ENCODE measurements at regions not wholly inside any gene's neighbourhood (a gene's known extent, or its start where the extent isn't known, plus 50 kb on each side); places are given as distances from the start of the nearest gene placed in this dataset.

- WGBS, 2 experiments (ENCODE audit: extremely low coverage in 1 of 2, insufficient coverage in 1 of 2, insufficient read length in 1 of 2, insufficient replicate concordance in 2 of 2, low coverage in 1 of 2, low lambda C conversion rate in 2 of 2, missing lambda C conversion rate in 1 of 2), result 76% methylated on average over 6 of the region's 6 CpGs; no CpG with 5 or more reads in 1 of the 2 experiments
- Histone ChIP-seq H3K4me3 (ENCODE audit: extremely low read depth in 1 of 4, insufficient read depth in 2 of 4, low read depth in 3 of 4, low read length in 4 of 4) (no peak overlapping the region), H3K9me3 (ENCODE audit: insufficient read depth in 2 of 2, low read depth in 1 of 2, low read length in 1 of 2) (no peaks in the 10 kb centered on the region), H3K79me1 (ENCODE audit: low read depth, low read length) (no peaks in the 10 kb centered on the region), H3K36me3 (ENCODE audit: control insufficient read depth in 2 of 4, insufficient read depth in 4 of 4, low read length in 3 of 4) (no peaks in the 10 kb centered on the region), H2BK5ac (ENCODE audit: low read depth, low read length) (no peak overlapping the region), H3K18ac (ENCODE audit: extremely low read depth, low read length) (no peak overlapping the region), H4K5ac (ENCODE audit: insufficient read length, low read depth, low read length) (no peak overlapping the region), H3K56ac (replicated peaks; ENCODE audit: insufficient read length, low read depth, low read length) (no peak overlapping the region), H4K20me1 (replicated peaks in 1 of 2; ENCODE audit: control insufficient read depth in 1 of 2, insufficient read depth in 2 of 2, low read length in 2 of 2) (no peaks in the 10 kb centered on the region), H3K14ac (ENCODE audit: insufficient read length) (no peak overlapping the region), H3K4me2 (ENCODE audit: insufficient read depth in 1 of 2, low read depth in 2 of 2, low read length in 2 of 2) (no peak overlapping the region), H2BK12ac (ENCODE audit: low read depth, low read length) (no peak overlapping the region), H4K8ac (ENCODE audit: extremely low read depth, insufficient read depth, low read length) (no peak overlapping the region), H3K23ac (ENCODE audit: insufficient read length) (no peak overlapping the region), H3K23me2 (ENCODE audit: low read depth, low read length) (no peaks in the 10 kb centered on the region), H2BK20ac (ENCODE audit: low read length) (no peak overlapping the region), H2AFZ (ENCODE audit: low read length) (no peak overlapping the region), H3K27me3 (replicated peaks in 1 of 4; ENCODE audit: control insufficient read depth in 3 of 4, extremely low read depth in 1 of 4, insufficient read depth in 3 of 4, low read length in 3 of 4) (no peaks in the 10 kb centered on the region), H2BK120ac (replicated peaks; ENCODE audit: low read depth, low read length) (no peak overlapping the region), H2BK15ac (ENCODE audit: low read length) (no peak overlapping the region), H3K4ac (replicated peaks; ENCODE audit: insufficient read length, low read depth, low read length) (no peak overlapping the region), H3K27ac (ENCODE audit: low read depth, low read length) (no peak overlapping the region), H3K79me2 (ENCODE audit: control insufficient read depth in 1 of 2, insufficient read depth in 2 of 2, low read length in 2 of 2) (no peaks in the 10 kb centered on the region), H2AK5ac (ENCODE audit: low read depth, low read length) (no peak overlapping the region), H4K91ac (replicated peaks; ENCODE audit: insufficient read length, low read length) (no peak overlapping the region), H3K9ac (replicated peaks in 1 of 4; ENCODE audit: extremely low read depth in 1 of 4, low read depth in 3 of 4, low read length in 3 of 4) (no peak overlapping the region), H3K4me1 (replicated peaks in 1 of 4; ENCODE audit: control insufficient read depth in 3 of 4, insufficient read depth in 4 of 4, low read length in 3 of 4) (no peaks in the 10 kb centered on the region)
- FAIRE-seq (peak; percentile 73), DNase-seq (ENCODE audit: low read depth in 1 of 2, low spot score in 2 of 2) (no peak)
- POLR2A ChIA-PET (ENCODE audit: partially characterized antibody), result no interaction called here
- TF ChIP-seq GABPA (IDR thresholded peaks at IDR 0.05; ENCODE audit: borderline replicate concordance, insufficient read depth, low read length) (no peak), RNF2 (IDR thresholded peaks at IDR 0.05; ENCODE audit: borderline replicate concordance, low read depth, low read length, missing control alignments, poor library complexity, severe bottlenecking) (no peak), EP300 (IDR thresholded peaks at IDR 0.05; ENCODE audit: borderline replicate concordance in 1 of 2, low read depth in 2 of 2, low read length in 2 of 2) (no peak), SIRT6 (IDR thresholded peaks at IDR 0.05; ENCODE audit: low read length) (no peak), NANOG (IDR thresholded peaks at IDR 0.05; ENCODE audit: insufficient read depth, low read depth, low read length, poor library complexity, severe bottlenecking) (no peak), CTCF (IDR thresholded peaks at IDR 0.05; ENCODE audit: control extremely low read depth in 1 of 3, insufficient read depth in 1 of 3, low read depth in 1 of 3, low read length in 3 of 3) (peak in 2 of 3 experiments; percentile 47 to 50; a peak in 3 of 4 replicates), JUND (IDR thresholded peaks at IDR 0.05; ENCODE audit: low read length) (no peak), YY1 (IDR thresholded peaks at IDR 0.05; ENCODE audit: low read depth, low read length) (no peak), RXRA (IDR thresholded peaks at IDR 0.05; ENCODE audit: insufficient read depth, low read depth, low read length) (no peak), RAD21 (IDR thresholded peaks at IDR 0.05 in 1 of 2, conservative IDR thresholded peaks at IDR 0.05 in 1 of 2; ENCODE audit: low read depth in 2 of 2, low read length in 2 of 2) (peak; percentile 55 to 57)
- CTCF ChIA-PET (ENCODE audit: partially characterized antibody), result interaction anchor here (0.7 to 2.0 kb wide), 11 partner anchors 12 to 230 kb away, joined by 3 to 4 read pairs (median 3); no protein-coding TSS in a partner anchor
Measured at GRCh38 chr9:71487061-71487460, 281.3 kb downstream of the CEMIP2 start.
